HUES64 (cell line): ENCODE measurements at regions not wholly inside any gene's neighbourhood (a gene's known extent, or its start where the extent isn't known, plus 50 kb on each side); places are given as distances from the start of the nearest gene placed in this dataset.

Experiments used
- H3K27ac ChIP-seq: 2 replicates; pipeline ENCODE4 v1.7.0; 2013; ENCODE audit warnings: low read depth, low read length, inconsistent platforms
- H3K27me3 ChIP-seq: 2 replicates; pipeline ENCODE4 v1.6.1; 2013; ENCODE audit warnings: mild to moderate bottlenecking, low read length; ENCODE audit not compliant: insufficient read depth
- H3K36me3 ChIP-seq: 2 replicates; pipeline ENCODE4 v1.6.1; 2013; ENCODE audit warnings: mild to moderate bottlenecking, low read length; ENCODE audit not compliant: insufficient read depth
- H3K4me1 ChIP-seq: 2 replicates; pipeline ENCODE4 v1.6.1; 2013; ENCODE audit warnings: mild to moderate bottlenecking, low read length, moderate library complexity; ENCODE audit not compliant: insufficient read depth
- H3K4me3 ChIP-seq: 2 replicates; pipeline ENCODE4 v1.5.1; 2013; ENCODE audit warnings: mild to moderate bottlenecking, low read length, moderate library complexity
- H3K9ac ChIP-seq: 2 replicates; pipeline ENCODE4 v1.6.1; 2013; ENCODE audit warnings: mild to moderate bottlenecking, low read depth, low read length
- H3K9me3 ChIP-seq: 2 replicates; pipeline ENCODE4 v1.6.1; 2013; ENCODE audit warnings: low read depth, low read length; ENCODE audit not compliant: insufficient read depth
- WGBS: fragments of 150-250, 120-280 bp; methylation state at CpG from one replicate; pipeline ENCODE4 v1.1.7; 2013; ENCODE audit warnings: missing lambda C conversion rate; 5-methylcytosine and 5-hydroxymethylcytosine counted together

DNA sequence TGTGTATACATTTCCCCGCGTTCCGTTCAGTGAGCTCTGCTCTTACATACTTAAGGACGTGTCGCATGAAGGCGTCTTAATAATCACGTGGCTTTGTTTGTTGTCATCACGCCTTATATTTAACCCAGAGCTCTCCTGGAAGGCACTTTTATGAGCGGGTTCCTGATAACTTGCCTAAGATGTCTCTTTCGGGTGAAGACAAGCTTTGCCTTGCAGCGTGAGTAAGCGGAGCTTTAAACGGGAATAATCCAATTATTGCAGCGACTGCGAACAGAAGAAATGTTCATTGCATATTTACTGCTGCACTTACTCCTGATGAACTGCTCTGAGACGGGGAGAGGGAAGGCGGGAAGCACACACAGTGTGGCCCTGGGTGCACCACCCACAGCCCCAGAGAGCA lies 1128.2 kb downstream of the BRD1 start:
- no peaks in the 10 kb centered on the region for H3K27me3 ChIP-seq
- no peak overlapping the region for H3K9ac ChIP-seq
- no peak overlapping the region for H3K27ac ChIP-seq
- no peak overlapping the region for H3K4me3 ChIP-seq
- no peaks in the 10 kb centered on the region for H3K36me3 ChIP-seq
- no peaks in the 10 kb centered on the region for H3K4me1 ChIP-seq
- no peaks in the 10 kb centered on the region for H3K9me3 ChIP-seq
- 96% methylated on average over 17 of the region's 17 CpGs for WGBS

DNA sequence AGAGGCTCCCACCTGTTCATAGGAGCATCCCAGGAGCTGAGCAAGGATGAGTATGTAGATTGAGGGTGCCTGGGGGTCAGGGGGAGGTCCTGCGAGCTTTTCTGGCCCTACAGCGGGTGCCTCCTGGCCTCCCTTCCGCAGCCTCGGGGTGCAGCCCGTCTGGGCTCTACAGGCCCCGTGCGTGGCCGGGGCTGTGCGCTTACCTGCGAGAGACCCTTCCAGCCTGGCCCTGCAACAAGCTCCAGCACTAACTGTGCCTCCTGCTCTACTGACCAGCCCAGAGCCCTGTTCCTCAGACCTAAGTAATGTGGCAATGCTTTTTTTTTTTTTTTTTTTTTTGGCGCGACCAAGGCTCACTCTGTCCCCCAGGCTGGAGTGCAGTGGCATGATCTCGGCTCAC lies 1129.1 kb downstream of the BRD1 start:
- H3K27ac ChIP-seq, result no peak overlapping the region
- H3K36me3 ChIP-seq, result no peaks in the 10 kb centered on the region
- 59% methylated on average over 13 of the region's 13 CpGs for WGBS
- no peaks in the 10 kb centered on the region for H3K4me1 ChIP-seq
- no peaks in the 10 kb centered on the region for H3K27me3 ChIP-seq
- no peaks in the 10 kb centered on the region for H3K9me3 ChIP-seq
- H3K4me3 ChIP-seq, result no peak overlapping the region
- no peak overlapping the region for H3K9ac ChIP-seq

DNA sequence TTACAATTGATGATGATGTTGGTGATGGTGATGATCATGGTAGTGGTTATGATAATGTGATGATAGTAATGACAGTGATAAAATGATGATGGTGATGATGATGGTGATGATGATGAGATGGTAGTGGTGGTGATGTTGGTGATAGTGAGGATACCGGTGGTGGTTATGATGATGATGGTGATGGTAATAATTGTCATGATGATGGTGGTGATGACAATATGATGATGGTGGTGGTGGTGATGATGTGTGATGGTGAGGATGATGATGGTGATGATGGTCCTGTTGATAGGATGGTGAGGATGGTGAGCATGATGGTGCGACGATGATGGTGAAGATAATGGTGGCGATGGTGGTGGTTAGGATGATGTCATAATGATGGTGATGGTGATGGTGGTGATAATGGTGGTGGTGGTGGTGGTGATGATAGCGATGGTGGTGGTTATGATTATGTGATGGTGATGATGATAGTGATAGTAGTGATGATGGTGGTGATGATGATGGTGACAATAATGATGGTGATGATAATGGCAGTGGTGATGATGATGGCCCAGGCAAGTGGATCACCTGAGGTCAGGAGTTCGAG lies 1129.9 kb downstream of the BRD1 start:
- Histone ChIP-seq H3K4me3 (no peak overlapping the region), H3K27ac (no peak overlapping the region), H3K27me3 (no peaks in the 10 kb centered on the region), H3K9me3 (no peaks in the 10 kb centered on the region), H3K36me3 (no peaks in the 10 kb centered on the region), H3K4me1 (no peaks in the 10 kb centered on the region), H3K9ac (no peak overlapping the region)
- 95% methylated on average over 5 of the region's 6 CpGs for WGBS

DNA sequence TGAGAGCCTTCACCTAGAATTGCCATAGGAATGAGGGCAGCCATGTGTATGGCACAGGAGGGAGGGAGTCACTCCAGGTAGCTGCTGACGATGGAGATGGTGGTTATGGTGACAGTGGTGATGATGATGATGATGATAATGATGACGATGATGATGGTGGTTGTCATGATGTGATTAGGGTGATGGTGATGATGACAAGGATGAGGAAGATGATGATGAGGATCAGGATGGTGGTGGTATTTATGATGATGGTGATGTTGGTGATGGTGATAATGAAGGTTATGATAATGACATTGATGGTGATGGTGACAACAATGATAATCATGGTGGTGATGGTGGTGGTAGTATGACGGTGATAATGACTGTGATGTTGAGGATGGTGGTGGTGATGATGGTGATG lies 1130.5 kb downstream of the BRD1 start:
- no peak overlapping the region for H3K4me3 ChIP-seq
- no peak overlapping the region for H3K9ac ChIP-seq
- H3K27ac ChIP-seq, result no peak overlapping the region
- 94% methylated on average over 3 of the region's 3 CpGs for WGBS
- H3K36me3 ChIP-seq, result no peaks in the 10 kb centered on the region
- no peaks in the 10 kb centered on the region for H3K9me3 ChIP-seq
- no peaks in the 10 kb centered on the region for H3K27me3 ChIP-seq
- no peaks in the 10 kb centered on the region for H3K4me1 ChIP-seq

DNA sequence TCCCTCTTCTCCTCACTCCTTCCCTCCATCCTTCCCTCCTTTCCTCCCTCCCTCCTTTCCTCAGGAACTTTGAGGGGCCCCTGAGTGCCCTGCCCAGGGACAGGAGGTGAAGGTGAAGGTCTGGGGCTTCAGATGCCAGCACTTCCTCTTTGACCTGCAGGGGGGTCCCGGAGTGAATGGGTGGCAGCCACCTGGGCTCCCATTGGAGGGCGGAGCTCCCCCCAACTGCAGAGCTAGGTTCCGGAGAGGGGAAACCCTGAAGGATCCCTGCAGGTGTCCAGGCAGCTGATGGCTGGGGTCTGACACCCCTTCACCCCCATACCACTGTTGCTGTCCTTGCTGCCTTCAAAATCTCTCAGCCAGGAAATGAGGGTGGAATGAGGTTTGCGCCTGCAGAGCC lies 1131.3 kb downstream of the BRD1 start:
- no peaks in the 10 kb centered on the region for H3K9me3 ChIP-seq
- H3K27ac ChIP-seq, result no peak overlapping the region
- WGBS, result 86% methylated on average over 4 of the region's 4 CpGs

DNA sequence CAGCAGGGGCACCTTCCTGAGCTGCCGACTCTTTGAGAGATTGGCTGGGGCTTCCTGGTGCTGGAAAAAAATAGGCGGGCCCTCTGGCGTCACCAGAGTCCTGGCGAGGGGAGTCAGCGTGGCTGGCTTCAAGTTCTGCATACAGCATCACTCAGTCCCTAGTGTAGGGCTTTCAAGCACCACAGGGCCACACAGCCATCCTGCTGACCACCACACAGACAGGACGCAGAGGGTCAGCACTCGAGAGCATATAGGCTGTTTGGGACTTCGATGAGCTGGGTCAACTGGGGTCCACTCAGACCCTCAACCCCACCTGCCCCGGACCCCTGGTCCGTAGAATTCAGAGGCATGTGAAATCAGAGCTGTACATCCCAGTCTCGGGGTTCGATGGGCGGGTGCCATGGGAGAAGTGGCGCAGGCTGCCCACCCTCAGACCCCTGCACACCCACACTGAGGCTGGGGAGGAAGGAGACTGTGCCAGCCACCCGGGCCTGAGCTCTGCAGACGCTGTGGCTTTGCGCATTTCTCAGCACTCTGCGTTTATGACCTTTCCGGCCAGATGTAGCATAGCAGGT lies 1131.9 kb downstream of the BRD1 start:
- no peaks in the 10 kb centered on the region for H3K9me3 ChIP-seq
- WGBS, result 79% methylated on average over 19 of the region's 19 CpGs

More for the DNA sequence above, 1131.3 kb downstream of the BRD1 start:
- H3K4me3 ChIP-seq, result no peak overlapping the region
- H3K4me1 ChIP-seq, result no peaks in the 10 kb centered on the region
- no peaks in the 10 kb centered on the region for H3K27me3 ChIP-seq
- no peak overlapping the region for H3K9ac ChIP-seq
- H3K36me3 ChIP-seq, result no peaks in the 10 kb centered on the region

DNA sequence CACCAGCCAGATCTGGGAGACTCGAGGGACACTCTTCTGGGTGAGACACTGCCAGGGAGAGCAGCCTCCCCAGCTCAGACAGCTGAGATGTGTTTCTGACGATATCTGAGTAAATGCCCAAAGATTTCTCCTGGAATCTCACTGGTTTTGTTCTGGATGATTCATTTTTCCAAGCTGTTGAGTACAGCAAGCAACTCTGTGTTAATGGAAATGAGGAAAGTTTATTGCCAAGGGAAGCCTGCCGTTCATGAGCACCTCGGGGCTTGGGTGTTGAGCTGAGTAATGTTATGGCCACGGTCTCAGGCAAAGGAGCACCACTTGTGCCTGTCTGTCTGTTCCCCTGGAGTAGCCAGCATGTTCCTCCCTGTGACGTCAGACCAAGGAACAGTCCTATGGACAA lies 1132.4 kb downstream of the BRD1 start:
- Histone ChIP-seq H3K4me1 (no peaks in the 10 kb centered on the region), H3K27ac (no peak overlapping the region), H3K27me3 (no peaks in the 10 kb centered on the region), H3K36me3 (no peaks in the 10 kb centered on the region), H3K9me3 (no peaks in the 10 kb centered on the region), H3K4me3 (no peak overlapping the region), H3K9ac (no peak overlapping the region)
- 97% methylated on average over 6 of the region's 6 CpGs for WGBS

More for the DNA sequence above, 1131.9 kb downstream of the BRD1 start:
- Histone ChIP-seq H3K9ac (no peak overlapping the region), H3K36me3 (no peaks in the 10 kb centered on the region), H3K4me3 (no peak overlapping the region), H3K27ac (no peak overlapping the region), H3K4me1 (no peaks in the 10 kb centered on the region), H3K27me3 (no peaks in the 10 kb centered on the region)

DNA sequence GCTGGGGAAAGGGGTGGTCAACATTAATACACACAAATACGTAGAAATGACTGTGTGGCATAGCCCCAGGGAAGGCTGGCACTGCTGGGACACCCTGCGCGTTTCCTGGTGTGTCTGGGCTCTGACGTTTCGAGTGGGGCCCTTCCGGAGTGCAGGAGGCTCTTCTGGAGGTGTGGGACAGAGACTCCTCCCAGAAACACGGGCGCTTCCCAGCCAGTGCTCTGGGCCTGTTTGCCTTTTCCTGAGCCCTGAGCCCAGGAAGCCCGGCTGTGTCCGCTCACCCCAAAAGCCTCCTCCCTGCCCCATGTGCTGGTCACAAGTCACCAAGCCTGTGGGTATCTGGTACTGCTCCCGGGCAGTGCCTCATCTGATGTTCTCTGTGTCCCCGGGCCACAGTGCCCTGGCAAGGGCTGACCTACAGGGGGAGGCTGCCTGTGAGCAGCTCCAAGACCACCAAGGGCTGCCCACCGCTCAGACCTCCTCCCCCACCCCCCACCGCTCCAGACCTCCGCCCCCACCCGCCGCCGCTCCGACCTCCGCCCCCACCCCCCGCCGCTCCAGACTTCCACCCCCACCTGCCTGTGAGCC lies 1133.3 kb downstream of the BRD1 start:
- 92% methylated on average over 12 of the region's 22 CpGs for WGBS
- Histone ChIP-seq H3K4me1 (no peaks in the 10 kb centered on the region), H3K9me3 (no peaks in the 10 kb centered on the region), H3K36me3 (no peaks in the 10 kb centered on the region), H3K27me3 (no peaks in the 10 kb centered on the region), H3K27ac (no peak overlapping the region), H3K9ac (no peak overlapping the region), H3K4me3 (no peak overlapping the region)

DNA sequence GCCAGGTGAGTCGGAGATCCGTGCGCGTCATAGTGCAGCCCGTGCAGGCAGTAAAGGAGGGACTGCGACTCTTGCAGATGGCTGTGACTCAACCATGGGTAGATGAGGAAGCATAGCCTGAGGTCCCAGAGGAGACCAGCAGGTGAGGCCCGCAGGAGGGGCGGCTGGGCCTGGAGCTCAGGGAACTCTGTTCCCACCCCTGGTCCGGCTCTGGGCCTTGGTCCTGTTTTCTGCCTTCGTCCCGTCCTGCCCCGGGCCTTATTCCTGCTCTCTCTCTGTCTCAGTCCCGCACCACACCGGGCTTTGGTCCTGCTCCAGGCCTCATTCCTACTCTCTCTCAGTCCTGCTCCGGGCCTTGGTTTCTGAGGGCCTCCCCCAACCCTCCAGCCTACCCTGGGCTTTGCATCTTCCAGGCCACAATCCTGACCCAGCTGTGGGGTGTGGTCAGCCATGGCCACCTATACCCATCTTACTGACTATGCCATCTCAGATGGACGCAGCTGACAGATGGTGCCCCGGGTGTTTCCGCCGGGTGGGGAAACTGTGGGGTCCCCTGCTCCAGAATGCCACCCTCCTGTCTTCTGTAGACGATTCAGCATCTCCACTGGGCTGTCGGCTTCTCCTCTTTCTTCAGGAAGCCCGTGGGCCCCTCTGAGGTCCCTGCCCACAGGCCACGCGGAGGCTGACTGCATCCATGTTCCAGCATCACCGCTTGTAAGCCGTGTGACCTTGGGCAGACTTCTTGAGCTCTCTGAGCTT lies 1134.1 kb downstream of the BRD1 start:
- no peak overlapping the region for H3K4me3 ChIP-seq
- no peaks in the 10 kb centered on the region for H3K36me3 ChIP-seq
- H3K9me3 ChIP-seq, result no peaks in the 10 kb centered on the region
- no peaks in the 10 kb centered on the region for H3K27me3 ChIP-seq
- no peak overlapping the region for H3K9ac ChIP-seq
- no peak overlapping the region for H3K27ac ChIP-seq
- WGBS, result 95% methylated on average over 26 of the region's 26 CpGs
- H3K4me1 ChIP-seq, result no peaks in the 10 kb centered on the region

DNA sequence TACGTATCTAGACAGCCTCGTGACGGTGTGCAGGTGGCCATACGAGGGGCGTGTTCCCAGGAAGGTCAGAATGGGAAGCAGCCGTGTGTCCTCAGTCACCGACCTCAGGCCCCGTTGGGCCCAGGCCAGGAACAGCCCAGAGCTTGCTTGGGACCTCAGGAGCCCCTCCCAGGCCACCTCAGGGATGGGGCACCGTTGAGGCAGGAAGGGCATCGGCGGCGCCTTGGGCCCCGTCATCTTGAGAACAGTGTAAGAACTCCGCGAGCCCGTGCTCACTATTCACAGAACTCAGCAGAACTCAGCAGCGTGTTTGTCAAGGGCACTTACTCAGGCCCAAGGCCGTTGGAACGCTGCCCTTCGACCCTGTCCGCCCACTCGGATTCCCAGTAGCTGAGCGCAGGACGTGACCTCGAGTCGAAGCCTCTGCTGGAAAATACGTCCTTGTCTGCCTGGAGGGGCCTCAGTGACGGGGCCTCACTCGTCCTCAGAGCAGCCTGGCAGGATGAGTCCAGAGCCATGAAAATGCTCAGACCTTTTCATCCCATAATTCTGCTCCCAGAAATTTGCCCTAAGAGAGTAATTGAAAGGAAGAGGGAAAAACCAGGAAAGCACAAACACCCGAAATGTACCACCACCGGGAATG lies 1134.8 kb downstream of the BRD1 start:
- 94% methylated on average over 31 of the region's 31 CpGs for WGBS
- Histone ChIP-seq H3K9ac (no peak overlapping the region), H3K27me3 (no peaks in the 10 kb centered on the region), H3K36me3 (no peaks in the 10 kb centered on the region), H3K27ac (no peak overlapping the region), H3K4me1 (no peaks in the 10 kb centered on the region), H3K4me3 (no peak overlapping the region), H3K9me3 (no peaks in the 10 kb centered on the region)

DNA sequence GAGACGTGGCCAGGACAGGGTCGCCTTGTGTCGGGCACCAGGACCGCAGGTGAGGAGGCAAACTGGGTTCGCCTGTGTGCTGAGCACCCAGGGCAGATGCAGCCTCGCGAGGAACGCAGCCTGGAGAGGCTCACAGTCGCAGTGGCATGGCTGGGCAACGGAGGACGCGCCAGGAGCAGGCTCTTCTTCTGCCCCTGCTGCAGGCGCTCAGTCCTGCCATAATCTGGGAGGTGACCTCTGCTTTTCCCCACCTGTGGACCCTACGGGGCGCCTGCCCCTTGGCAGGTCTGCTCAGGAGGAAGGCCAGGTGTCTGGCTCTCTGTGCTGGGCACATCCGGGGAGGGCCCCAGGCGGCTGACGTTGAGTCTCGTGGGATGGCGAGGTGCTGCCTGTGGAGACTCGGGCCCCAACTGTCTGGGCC lies 1136.2 kb downstream of the BRD1 start:
- Histone ChIP-seq H3K36me3 (no peaks in the 10 kb centered on the region), H3K27me3 (no peaks in the 10 kb centered on the region), H3K4me1 (no peaks in the 10 kb centered on the region), H3K4me3 (no peak overlapping the region), H3K9ac (no peak overlapping the region), H3K9me3 (no peaks in the 10 kb centered on the region), H3K27ac (no peak overlapping the region)
- 96% methylated on average over 21 of the region's 21 CpGs for WGBS
